Gastrocnemius medialis (tissue), 4 donors: ENCODE measurements at regions not wholly inside any gene's neighbourhood (a gene's known extent, or its start where the extent isn't known, plus 50 kb on each side); places are given as distances from the start of the nearest gene placed in this dataset.

Experiments
- ATAC-seq, 2 donors: fragments of 150-250 bp; one replicate each; pipeline ENCODE4 v1.9.1; 2016
- DNase-seq, 2 donors: peaks; one replicate each; pipeline ENCODE4 v3.0.0-alpha.2; 2019
- H3K27ac ChIP-seq, 4 donors: fragments of 200-600 bp; sonication (generic); 1 replicate in 1 of 4; 2 replicates in 3 of 4; pipeline ENCODE4 v1.5.1; 2016 to 2018; ENCODE audit warnings: mild to moderate bottlenecking in 2 of 4, moderate library complexity in 1 of 4
- H3K27me3 ChIP-seq, 3 donors: fragments of 200-600 bp; sonication (generic) in 2 of 3; 1 replicate in 1 of 3; 2 replicates in 2 of 3; pipeline versions ENCODE4 v1.5.1 to v1.6.0; 2016 to 2019; ENCODE audit warnings: mild to moderate bottlenecking in 1 of 3, moderate library complexity in 1 of 3
- H3K36me3 ChIP-seq, 2 donors: fragments of 200-600 bp; sonication (generic) in 1 of 2; one replicate each; pipeline ENCODE4 v1.5.1; 2017 to 2018
- H3K4me1 ChIP-seq, 2 donors: fragments of 200-600 bp; sonication (generic) in 1 of 2; one replicate each; pipeline ENCODE4 v1.5.1; 2016 to 2017; ENCODE audit warnings: mild to moderate bottlenecking in 2 of 2
- H3K4me3 ChIP-seq, 4 donors: fragments of 200-600 bp; sonication (generic) in 3 of 4; 1 replicate in 1 of 4; 2 replicates in 3 of 4; pipeline ENCODE4 v1.5.1; 2016 to 2019; ENCODE audit warnings: mild to moderate bottlenecking in 2 of 4
- H3K9me3 ChIP-seq, 3 donors: fragments of 200-600 bp; sonication (generic) in 2 of 3; 1 replicate in 1 of 3; 2 replicates in 2 of 3; pipeline ENCODE4 v1.5.1; 2016 to 2019
- CTCF ChIP-seq, 5 experiments: fragments of 450-650 bp in 3 of 5; fragments of 200-600 bp in 2 of 5; sonication (generic) in 2 of 5; IDR thresholded peaks in 4 of 5; conservative IDR thresholded peaks in 1 of 5; 1 replicate in 4 of 5; 2 replicates in 1 of 5; pipeline ENCODE4 v1.5.1; 2016 to 2019; ENCODE audit warnings: antibody characterized with exemption in 5 of 5, mild to moderate bottlenecking in 3 of 5, moderate library complexity in 3 of 5
- POLR2A ChIP-seq, 2 donors: fragments of 450-650 bp; IDR thresholded peaks; one replicate each; pipeline ENCODE4 v1.6.1; 2017; ENCODE audit warnings: antibody characterized with exemption in 2 of 2, mild to moderate bottlenecking in 2 of 2, moderate library complexity in 2 of 2
- in situ Hi-C, 4 donors: fragments of 200-750 bp; cut with MboI; loops; one replicate each; pipeline versions ENCODE4 v1.15.0 to v1.8.0; 2017; ENCODE audit warnings: low sequenced_read_pairs in 4 of 4
- intact Hi-C: fragments of 100-400 bp; cut with DNase I; formaldehyde crosslinking; loops from one replicate; pipeline ENCODE4 v1.15.1; 2023; ENCODE audit warnings: low total_unique reads

GRCh38 chr13:27007166-27007565 is 164.4 kb downstream of the USP12 start:
- intact Hi-C loops = no loop called here
- Histone ChIP-seq H3K4me3 (peak overlapping the region; percentile 39 to 61 (median 42)), H3K9me3 (no peaks in the 10 kb centered on the region), H3K27me3 (peaks cover 19 to 27% (median 21%) of the 10 kb centered on the region in 3 donors), H3K4me1 (peaks cover 3 to 12% of the 10 kb centered on the region in 2 donors), H3K36me3 (no peaks in the 10 kb centered on the region), H3K27ac (no peak overlapping the region)
- ATAC-seq = no peak
- no peak for DNase-seq
- no peak for TF ChIP-seq POLR2A (IDR thresholded peaks at IDR 0.05)
- TF ChIP-seq CTCF (IDR thresholded peaks at IDR 0.05 in 4 of 5, conservative IDR thresholded peaks at IDR 0.05 in 1 of 5) = no peak
- in situ Hi-C loops = no loop called here

GRCh38 chr13:27006519-27007161 is 165.0 kb downstream of the USP12 start:
- H3K36me3 ChIP-seq = no peaks in the 10 kb centered on the region
- H3K4me1 ChIP-seq = peaks cover 3 to 12% of the 10 kb centered on the region in 2 donors
- no peaks in the 10 kb centered on the region for H3K9me3 ChIP-seq
- in situ Hi-C loops = no loop called here
- peak overlapping the region; percentile 39 to 61 (median 42) for H3K4me3 ChIP-seq
- DNase-seq (no peak), ATAC-seq (no peak)
- no peak overlapping the region for H3K27ac ChIP-seq
- H3K27me3 ChIP-seq = peaks cover 21 to 27% (median 23%) of the 10 kb centered on the region in 3 donors
- intact Hi-C loops = no loop called here
- TF ChIP-seq CTCF (IDR thresholded peaks at IDR 0.05 in 4 of 5, conservative IDR thresholded peaks at IDR 0.05 in 1 of 5) (no peak), POLR2A (IDR thresholded peaks at IDR 0.05) (no peak)

- peaks cover 21 to 27% (median 23%) of the 10 kb centered on the region in 3 donors for H3K27me3 ChIP-seq
- TF ChIP-seq POLR2A (IDR thresholded peaks at IDR 0.05) = no peak
- TF ChIP-seq CTCF (IDR thresholded peaks at IDR 0.05 in 4 of 5, conservative IDR thresholded peaks at IDR 0.05 in 1 of 5) = no peak
- ATAC-seq (no peak), DNase-seq (no peak)
- in situ Hi-C loops = no loop called here
- no peaks in the 10 kb centered on the region for H3K36me3 ChIP-seq
- no peaks in the 10 kb centered on the region for H3K9me3 ChIP-seq
- H3K4me1 ChIP-seq = peaks cover 3 to 12% of the 10 kb centered on the region in 2 donors
- no peak overlapping the region for H3K27ac ChIP-seq
- peak overlapping the region in 3 of 4 donors; percentile 41 to 61 (median 43) for H3K4me3 ChIP-seq
- intact Hi-C loops = no loop called here
Observed at GRCh38 chr13:27005976-27006518, 165.6 kb downstream of the USP12 start.

- Histone ChIP-seq H3K27ac (peak overlapping the region in 1 of 4 donors; percentile 6), H3K4me3 (no peak overlapping the region), H3K36me3 (no peaks in the 10 kb centered on the region), H3K27me3 (peaks cover 21 to 27% (median 27%) of the 10 kb centered on the region in 3 donors), H3K4me1 (peaks cover 3 to 12% of the 10 kb centered on the region in 2 donors), H3K9me3 (no peaks in the 10 kb centered on the region)
- in situ Hi-C loops (no loop called here), intact Hi-C loops (no loop called here)
- no peak for TF ChIP-seq POLR2A (IDR thresholded peaks at IDR 0.05)
- no peak for TF ChIP-seq CTCF (IDR thresholded peaks at IDR 0.05 in 4 of 5, conservative IDR thresholded peaks at IDR 0.05 in 1 of 5)
- ATAC-seq (no peak), DNase-seq (no peak)
Observed at GRCh38 chr13:27005556-27005955, 166.1 kb downstream of the USP12 start.
